Endodermal cell (in vitro differentiated cells): ENCODE measurements at regions not wholly inside any gene's neighbourhood (a gene's known extent, or its start where the extent isn't known, plus 50 kb on each side); places are given as distances from the start of the nearest gene placed in this dataset.

Experiments used
- DNase-seq: peaks from one replicate; pipeline ENCODE4 v3.0.0-alpha.2; 2017
- H3K27ac ChIP-seq: 2 replicates; pipeline ENCODE4 v1.5.1; 2013; ENCODE audit warnings: mild to moderate bottlenecking, low read depth, low read length, moderate library complexity
- H3K27me3 ChIP-seq: 2 replicates; pipeline ENCODE4 v1.6.1; 2013; ENCODE audit warnings: mild to moderate bottlenecking, low read length, moderate library complexity; ENCODE audit not compliant: insufficient read depth, control insufficient read depth, poor library complexity, severe bottlenecking
- H3K36me3 ChIP-seq: 2 replicates; pipeline ENCODE4 v1.7.0; 2013; ENCODE audit warnings: mild to moderate bottlenecking, low read length, moderate library complexity; ENCODE audit not compliant: control insufficient read depth, insufficient read depth
- H3K4me1 ChIP-seq: one replicate; pipeline ENCODE4 v1.7.0; 2013; ENCODE audit warnings: low read length; ENCODE audit not compliant: control insufficient read depth, insufficient read depth
- H3K4me3 ChIP-seq: 2 replicates; pipeline ENCODE4 v1.5.1; 2013; ENCODE audit warnings: mild to moderate bottlenecking, low read length, moderate library complexity
- H3K9ac ChIP-seq: 2 replicates; pipeline ENCODE4 v1.6.1; 2013; ENCODE audit warnings: mild to moderate bottlenecking, low read length, moderate library complexity; ENCODE audit not compliant: poor library complexity, severe bottlenecking; ENCODE audit errors: extremely low read depth
- H3K9me3 ChIP-seq: 2 replicates; pipeline ENCODE4 v1.6.1; 2013; ENCODE audit warnings: mild to moderate bottlenecking, low read length, moderate library complexity; ENCODE audit not compliant: control insufficient read depth
- H3K27ac Mint-ChIP-seq: 2 replicates; pipeline ENCODE4 v1.8.0; 2020; ENCODE audit warnings: mixed read lengths
- H3K27me3 Mint-ChIP-seq: 2 replicates; pipeline ENCODE4 v1.8.0; 2021; ENCODE audit warnings: mild to moderate bottlenecking, mixed read lengths; ENCODE audit not compliant: insufficient read depth
- H3K36me3 Mint-ChIP-seq: 2 replicates; pipeline ENCODE4 v1.8.0; 2020; ENCODE audit warnings: low read depth, mixed read lengths
- H3K4me1 Mint-ChIP-seq: 2 replicates; pipeline ENCODE4 v1.8.0; 2020; ENCODE audit warnings: mixed read lengths
- H3K4me3 Mint-ChIP-seq: 2 replicates; pipeline ENCODE4 v1.8.0; 2020; ENCODE audit warnings: mild to moderate bottlenecking, moderate library complexity, mixed read lengths
- H3K9me3 Mint-ChIP-seq: 2 replicates; pipeline ENCODE4 v1.8.0; 2020; ENCODE audit warnings: mild to moderate bottlenecking, mixed read lengths
- WGBS, 2 experiments: methylation state at CpG; one replicate each; pipeline versions ENCODE4 v1.1.5 to v1.1.7; 2013; ENCODE audit warnings: missing lambda C conversion rate in 2 of 2, mixed read lengths in 1 of 2; ENCODE audit not compliant: insufficient coverage in 1 of 2, insufficient read length in 1 of 2; 5-methylcytosine and 5-hydroxymethylcytosine counted together
- TF ChIP-seq, protein P1 (sequence below): fragments of 200-600 bp; sonication (generic); conservative IDR thresholded peaks from 2 replicates; pipeline ENCODE4 v1.5.0; 2021; ENCODE audit warnings: antibody characterized with exemption, mild to moderate bottlenecking

- Mint-ChIP-seq H3K36me3 (peaks cover 7% of the 10 kb centered on the region), H3K4me1 (no peaks in the 10 kb centered on the region), H3K27me3 (no peaks in the 10 kb centered on the region), H3K27ac (no peak overlapping the region), H3K4me3 (no peak overlapping the region), H3K9me3 (peaks cover 15% of the 10 kb centered on the region)
- no peak overlapping the region for H3K4me3 ChIP-seq
- no peaks in the 10 kb centered on the region for H3K36me3 ChIP-seq
- no peak for DNase-seq
- H3K4me1 ChIP-seq: no peaks in the 10 kb centered on the region
- H3K9me3 ChIP-seq: peaks cover 14% of the 10 kb centered on the region
- no peak overlapping the region for H3K27ac ChIP-seq
- H3K9ac ChIP-seq: no peak overlapping the region
- TF ChIP-seq, protein P1, sequence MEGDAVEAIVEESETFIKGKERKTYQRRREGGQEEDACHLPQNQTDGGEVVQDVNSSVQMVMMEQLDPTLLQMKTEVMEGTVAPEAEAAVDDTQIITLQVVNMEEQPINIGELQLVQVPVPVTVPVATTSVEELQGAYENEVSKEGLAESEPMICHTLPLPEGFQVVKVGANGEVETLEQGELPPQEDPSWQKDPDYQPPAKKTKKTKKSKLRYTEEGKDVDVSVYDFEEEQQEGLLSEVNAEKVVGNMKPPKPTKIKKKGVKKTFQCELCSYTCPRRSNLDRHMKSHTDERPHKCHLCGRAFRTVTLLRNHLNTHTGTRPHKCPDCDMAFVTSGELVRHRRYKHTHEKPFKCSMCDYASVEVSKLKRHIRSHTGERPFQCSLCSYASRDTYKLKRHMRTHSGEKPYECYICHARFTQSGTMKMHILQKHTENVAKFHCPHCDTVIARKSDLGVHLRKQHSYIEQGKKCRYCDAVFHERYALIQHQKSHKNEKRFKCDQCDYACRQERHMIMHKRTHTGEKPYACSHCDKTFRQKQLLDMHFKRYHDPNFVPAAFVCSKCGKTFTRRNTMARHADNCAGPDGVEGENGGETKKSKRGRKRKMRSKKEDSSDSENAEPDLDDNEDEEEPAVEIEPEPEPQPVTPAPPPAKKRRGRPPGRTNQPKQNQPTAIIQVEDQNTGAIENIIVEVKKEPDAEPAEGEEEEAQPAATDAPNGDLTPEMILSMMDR: no peak
- H3K27me3 ChIP-seq: no peaks in the 10 kb centered on the region
These were observed 206.0 kb upstream of the MYOCD start for GRCh38 chr17:12459736-12460135.

DNA sequence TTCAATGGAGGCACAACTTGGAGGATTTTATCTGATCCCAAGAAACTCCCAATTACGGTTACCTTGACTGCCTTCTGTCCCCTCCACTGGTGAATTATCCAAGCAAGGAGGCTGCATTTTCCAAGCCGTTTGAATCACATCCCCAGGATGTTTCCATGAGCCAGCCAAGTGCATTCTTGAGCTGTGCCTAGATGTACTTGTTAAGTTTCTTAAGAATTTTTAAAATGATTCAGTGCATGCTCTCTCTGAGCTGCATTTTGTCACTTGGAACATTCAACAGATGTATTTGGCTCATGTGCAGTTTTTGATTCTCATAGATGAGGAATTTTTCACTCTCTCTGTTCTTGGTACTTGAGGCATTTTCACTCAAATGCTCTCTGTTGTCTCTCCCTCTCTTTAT, 202.6 kb upstream of the MYOCD start:
- H3K27ac ChIP-seq: no peak overlapping the region
- Mint-ChIP-seq H3K27me3 (no peaks in the 10 kb centered on the region), H3K36me3 (no peaks in the 10 kb centered on the region), H3K9me3 (peaks cover 13% of the 10 kb centered on the region), H3K4me1 (no peaks in the 10 kb centered on the region), H3K27ac (no peak overlapping the region), H3K4me3 (no peak overlapping the region)
- no peak overlapping the region for H3K4me3 ChIP-seq
- TF ChIP-seq, protein P1: no peak
- WGBS, 2 experiments: 79 to 85% methylated on average over 2 of the region's 2 CpGs
- H3K4me1 ChIP-seq: no peaks in the 10 kb centered on the region
- DNase-seq: no peak
- H3K27me3 ChIP-seq: no peaks in the 10 kb centered on the region
- peaks cover 6% of the 10 kb centered on the region for H3K9me3 ChIP-seq
- H3K36me3 ChIP-seq: no peaks in the 10 kb centered on the region
- H3K9ac ChIP-seq: no peak overlapping the region

- Histone ChIP-seq H3K27ac (no peak overlapping the region), H3K9ac (no peak overlapping the region), H3K27me3 (no peaks in the 10 kb centered on the region), H3K36me3 (no peaks in the 10 kb centered on the region), H3K4me3 (no peak overlapping the region), H3K9me3 (no peaks in the 10 kb centered on the region), H3K4me1 (no peaks in the 10 kb centered on the region)
- 93 to 98% methylated on average over 3 to 7 of the region's 7 CpGs for WGBS, 2 experiments
- Mint-ChIP-seq H3K4me3 (no peak overlapping the region), H3K27ac (no peak overlapping the region), H3K27me3 (no peaks in the 10 kb centered on the region), H3K36me3 (no peaks in the 10 kb centered on the region), H3K9me3 (peaks cover 3% of the 10 kb centered on the region), H3K4me1 (peaks cover 3% of the 10 kb centered on the region)
- DNase-seq: no peak
- TF ChIP-seq, protein P1: no peak
These were observed 193.2 kb upstream of the MYOCD start for GRCh38 chr17:12472252-12473173.
